GM21825 (cell line): ENCODE measurements at regions not wholly inside any gene's neighbourhood (a gene's known extent, or its start where the extent isn't known, plus 50 kb on each side); places are given as distances from the start of the nearest gene placed in this dataset.

Experiments used
- ATAC-seq: cut with Tn5 transposase; IDR thresholded peaks from one replicate; pipeline ENCODE4 v1.9.1; 2021; ENCODE audit warnings: mild to moderate bottlenecking, moderate library complexity; ENCODE audit not compliant: unreplicated experiment

GRCh38 chr5:167485061-167485774, 806.2 kb upstream of the WWC1 start:
- no peak for ATAC-seq

- ATAC-seq = no peak
Measured at GRCh38 chr5:167488371-167488770, 803.1 kb upstream of the WWC1 start.

- ATAC-seq = no peak
Measured at GRCh38 chr5:167489202-167489601, 802.2 kb upstream of the WWC1 start.

- no peak for ATAC-seq
Measured at GRCh38 chr5:167503926-167504720, 787.3 kb upstream of the WWC1 start.

GRCh38 chr5:167507463-167508233, 783.8 kb upstream of the WWC1 start:
- ATAC-seq = no peak

- ATAC-seq = no peak
Measured at GRCh38 chr5:167509076-167509475, 782.4 kb upstream of the WWC1 start.

- ATAC-seq = no peak
Measured at GRCh38 chr5:167511276-167511675, 780.2 kb upstream of the WWC1 start.

GRCh38 chr5:167512111-167512510, 779.3 kb upstream of the WWC1 start:
- no peak for ATAC-seq

- no peak for ATAC-seq
Measured at GRCh38 chr5:167513381-167513780, 778.1 kb upstream of the WWC1 start.

- no peak for ATAC-seq
Measured at GRCh38 chr5:167514461-167514860, 777.0 kb upstream of the WWC1 start.

- no peak for ATAC-seq
Measured at GRCh38 chr5:167525004-167525403, 766.4 kb upstream of the WWC1 start.

- no peak for ATAC-seq
Measured at GRCh38 chr5:167528651-167529050, 762.8 kb upstream of the WWC1 start.

- no peak for ATAC-seq
Measured at GRCh38 chr5:167530548-167530947, 760.9 kb upstream of the WWC1 start.

- no peak for ATAC-seq
Measured at GRCh38 chr5:167533814-167534795, 757.3 kb upstream of the WWC1 start.

- no peak for ATAC-seq
Measured at GRCh38 chr5:167539747-167540146, 751.7 kb upstream of the WWC1 start.

- no peak for ATAC-seq
Measured at GRCh38 chr5:167546270-167546669, 745.2 kb upstream of the WWC1 start.

GRCh38 chr5:167552356-167552755, 739.1 kb upstream of the WWC1 start:
- ATAC-seq = no peak

GRCh38 chr5:167553511-167553910, 737.9 kb upstream of the WWC1 start:
- no peak for ATAC-seq

- ATAC-seq = no peak
Measured at GRCh38 chr5:167554564-167555290, 736.7 kb upstream of the WWC1 start.
